Activated T-helper 17 cell treated with anti-CD3 and anti-CD28 coated beads, Interleukin-2, amount 50 U/mL, for 72 hours (primary cell): ENCODE measurements at regions not wholly inside any gene's neighbourhood (a gene's known extent, or its start where the extent isn't known, plus 50 kb on each side); places are given as distances from the start of the nearest gene placed in this dataset.

Experiments used
- ATAC-seq: fragments of 150-1000 bp; cut with Tn5 transposase; replicated peaks from 2 replicates; pipeline ENCODE4 v1.10.0; 2021; ENCODE audit warnings: mild to moderate bottlenecking, moderate library complexity
- H3K27ac Mint-ChIP-seq: one replicate; pipeline ENCODE4 v1.8.0; 2022; ENCODE audit warnings: mixed read lengths
- H3K27me3 Mint-ChIP-seq: one replicate; pipeline ENCODE4 v1.8.0; 2022; ENCODE audit warnings: mixed read lengths
- H3K36me3 Mint-ChIP-seq: one replicate; pipeline ENCODE4 v1.8.0; 2022; ENCODE audit warnings: low read depth, mild to moderate bottlenecking, mixed read lengths
- H3K4me1 Mint-ChIP-seq: one replicate; pipeline ENCODE4 v1.8.0; 2022; ENCODE audit warnings: mixed read lengths
- H3K4me3 Mint-ChIP-seq: one replicate; pipeline ENCODE4 v1.8.0; 2022; ENCODE audit warnings: mild to moderate bottlenecking, mixed read lengths
- H3K9me3 Mint-ChIP-seq: one replicate; pipeline ENCODE4 v1.8.0; 2022; ENCODE audit warnings: mixed read lengths

DNA sequence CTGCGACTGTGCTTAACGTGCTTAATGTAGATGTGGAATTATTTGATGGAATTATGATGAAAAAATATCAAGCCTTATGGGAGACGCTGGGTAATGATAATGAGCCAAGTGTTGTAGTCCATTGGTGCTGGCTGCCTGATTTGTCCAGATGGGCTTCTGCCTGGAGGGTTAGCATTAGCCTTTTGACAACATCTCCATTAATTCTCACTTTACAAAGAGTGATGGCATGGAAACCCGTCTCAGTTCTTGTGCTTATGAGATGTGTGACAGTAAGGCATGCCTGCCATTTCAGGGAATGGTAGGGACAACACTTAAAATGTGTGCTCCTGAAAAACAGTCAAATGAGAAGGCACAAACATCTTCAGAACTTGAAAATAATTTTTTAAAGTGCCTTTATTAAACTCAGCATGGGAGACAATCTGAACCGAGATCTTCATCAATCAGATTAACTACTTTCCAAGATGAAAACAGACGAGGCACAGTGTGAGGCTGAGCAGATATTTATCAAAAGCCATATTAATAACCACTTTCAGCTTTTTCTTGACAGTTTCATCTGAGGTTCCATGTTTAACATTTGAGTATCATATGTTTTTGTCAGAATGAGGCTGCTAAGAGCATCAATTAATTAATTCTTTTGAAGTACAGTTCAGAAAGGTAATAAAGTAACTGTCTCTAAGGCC, 473.1 kb downstream of the NXPH1 start:
- Mint-ChIP-seq H3K27me3 (no peaks in the 10 kb centered on the region), H3K4me1 (no peaks in the 10 kb centered on the region), H3K36me3 (no peaks in the 10 kb centered on the region), H3K4me3 (no peak overlapping the region), H3K27ac (no peak overlapping the region), H3K9me3 (no peaks in the 10 kb centered on the region)
- no peak for ATAC-seq

GRCh38 chr7:8908889-8909288, 475.5 kb downstream of the NXPH1 start:
- no peaks in the 10 kb centered on the region for H3K9me3 Mint-ChIP-seq
- no peaks in the 10 kb centered on the region for H3K4me1 Mint-ChIP-seq
- H3K36me3 Mint-ChIP-seq = no peaks in the 10 kb centered on the region
- H3K27me3 Mint-ChIP-seq = no peaks in the 10 kb centered on the region
- no peak overlapping the region for H3K27ac Mint-ChIP-seq
- H3K4me3 Mint-ChIP-seq = no peak overlapping the region
- no peak for ATAC-seq

DNA sequence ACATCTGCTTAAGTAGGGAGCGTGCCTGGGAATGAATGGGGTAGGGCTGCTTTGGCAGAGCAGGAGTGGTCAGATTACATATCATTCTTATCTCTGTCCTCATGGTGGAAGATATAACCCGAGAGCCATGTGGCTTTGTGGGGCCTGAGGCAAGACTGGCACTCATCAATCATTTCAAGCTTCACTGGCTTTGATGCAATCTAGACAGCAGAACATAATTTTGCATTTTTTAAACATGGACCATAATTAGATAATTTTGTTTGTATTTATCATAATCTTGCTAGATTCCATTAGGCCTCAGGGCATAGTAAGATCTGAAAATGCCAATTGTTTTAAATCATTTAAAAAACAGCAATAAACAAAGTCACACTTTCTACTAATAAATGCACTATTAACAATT, 480.3 kb downstream of the NXPH1 start:
- H3K4me1 Mint-ChIP-seq = no peaks in the 10 kb centered on the region
- peaks cover 5% of the 10 kb centered on the region for H3K9me3 Mint-ChIP-seq
- H3K36me3 Mint-ChIP-seq = no peaks in the 10 kb centered on the region
- no peak overlapping the region for H3K4me3 Mint-ChIP-seq
- no peaks in the 10 kb centered on the region for H3K27me3 Mint-ChIP-seq
- no peak for ATAC-seq
- H3K27ac Mint-ChIP-seq = no peak overlapping the region

DNA sequence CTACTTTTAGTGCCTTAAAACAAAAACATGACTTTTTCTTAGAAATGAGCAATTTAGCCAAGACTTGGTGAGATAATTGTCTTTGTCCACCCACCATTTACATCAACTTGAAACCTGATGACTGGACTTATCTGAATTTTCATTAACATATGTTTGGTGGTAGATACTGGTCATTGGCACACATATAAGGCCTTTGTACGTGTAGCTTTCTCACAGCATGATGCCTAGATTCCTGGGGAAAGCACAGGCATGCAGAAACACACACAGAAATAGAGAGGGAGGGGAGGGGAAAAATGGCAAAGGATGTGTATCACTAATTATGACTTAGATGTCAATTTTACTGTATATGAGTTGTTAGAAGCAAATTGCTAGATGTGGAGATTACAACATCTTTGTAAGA, 488.4 kb downstream of the NXPH1 start:
- H3K27ac Mint-ChIP-seq = no peak overlapping the region
- no peaks in the 10 kb centered on the region for H3K4me1 Mint-ChIP-seq
- no peak for ATAC-seq
- no peaks in the 10 kb centered on the region for H3K36me3 Mint-ChIP-seq
- H3K4me3 Mint-ChIP-seq = no peak overlapping the region
- no peaks in the 10 kb centered on the region for H3K27me3 Mint-ChIP-seq
- H3K9me3 Mint-ChIP-seq = peaks cover 4% of the 10 kb centered on the region

DNA sequence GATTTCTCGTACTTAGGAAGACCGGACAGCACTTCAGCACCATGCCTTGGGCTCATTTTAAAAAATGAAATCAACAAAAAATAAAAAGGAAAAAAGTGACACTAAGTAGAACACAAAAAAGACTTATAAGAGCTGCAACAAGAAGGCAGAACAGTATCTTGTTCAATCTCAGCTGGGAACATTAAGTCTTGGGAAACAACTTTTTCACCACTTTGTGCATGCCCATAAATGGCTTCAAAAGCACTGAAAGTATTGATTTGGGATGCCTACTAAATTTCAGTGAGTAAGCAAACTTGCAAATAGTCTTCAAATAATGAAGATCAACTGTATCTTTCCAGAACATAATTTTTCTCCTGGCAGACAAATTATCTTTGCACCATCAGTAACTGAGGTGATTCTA, 489.3 kb downstream of the NXPH1 start:
- H3K27ac Mint-ChIP-seq = no peak overlapping the region
- H3K9me3 Mint-ChIP-seq = peaks cover 4% of the 10 kb centered on the region
- no peaks in the 10 kb centered on the region for H3K36me3 Mint-ChIP-seq
- ATAC-seq = no peak
- H3K27me3 Mint-ChIP-seq = no peaks in the 10 kb centered on the region
- H3K4me1 Mint-ChIP-seq = no peaks in the 10 kb centered on the region
- no peak overlapping the region for H3K4me3 Mint-ChIP-seq

- H3K27ac Mint-ChIP-seq = no peak overlapping the region
- H3K9me3 Mint-ChIP-seq = peaks cover 4% of the 10 kb centered on the region
- H3K4me3 Mint-ChIP-seq = no peak overlapping the region
- no peak for ATAC-seq
- no peaks in the 10 kb centered on the region for H3K4me1 Mint-ChIP-seq
- H3K36me3 Mint-ChIP-seq = no peaks in the 10 kb centered on the region
- no peaks in the 10 kb centered on the region for H3K27me3 Mint-ChIP-seq
Measured at GRCh38 chr7:8923164-8923806, 489.9 kb downstream of the NXPH1 start.

- Mint-ChIP-seq H3K36me3 (no peaks in the 10 kb centered on the region), H3K9me3 (peaks cover 18% of the 10 kb centered on the region), H3K4me3 (no peak overlapping the region), H3K27me3 (no peaks in the 10 kb centered on the region), H3K4me1 (no peaks in the 10 kb centered on the region), H3K27ac (no peak overlapping the region)
- no peak for ATAC-seq
Measured at GRCh38 chr7:8931906-8932646, 498.7 kb downstream of the NXPH1 start.

DNA sequence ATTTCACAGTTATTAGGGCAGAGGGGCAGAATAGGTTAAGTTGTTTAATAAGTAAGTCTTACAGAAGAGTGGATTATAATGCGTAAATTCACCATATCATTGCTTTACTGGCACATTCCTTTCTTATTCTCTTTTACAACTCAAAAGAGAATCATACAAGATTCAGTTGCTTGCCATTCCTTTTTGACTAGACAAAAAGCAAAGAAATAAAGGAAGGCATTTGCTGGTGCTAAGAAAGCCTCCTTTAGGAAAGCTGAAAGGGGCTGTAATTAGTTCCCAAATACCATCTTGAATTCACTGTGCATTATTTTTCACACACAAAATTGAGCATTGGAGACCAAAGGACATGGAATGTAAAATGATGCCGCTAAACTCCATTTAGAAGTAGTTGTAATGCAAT, 499.3 kb downstream of the NXPH1 start:
- Mint-ChIP-seq H3K9me3 (peaks cover 18% of the 10 kb centered on the region), H3K4me3 (no peak overlapping the region), H3K27me3 (no peaks in the 10 kb centered on the region), H3K4me1 (no peaks in the 10 kb centered on the region), H3K27ac (no peak overlapping the region), H3K36me3 (no peaks in the 10 kb centered on the region)
- no peak for ATAC-seq

GRCh38 chr7:8937204-8937603, 503.8 kb downstream of the NXPH1 start:
- no peaks in the 10 kb centered on the region for H3K36me3 Mint-ChIP-seq
- ATAC-seq = no peak
- no peak overlapping the region for H3K4me3 Mint-ChIP-seq
- no peaks in the 10 kb centered on the region for H3K4me1 Mint-ChIP-seq
- H3K27me3 Mint-ChIP-seq = no peaks in the 10 kb centered on the region
- peaks cover 17% of the 10 kb centered on the region for H3K9me3 Mint-ChIP-seq
- H3K27ac Mint-ChIP-seq = no peak overlapping the region

DNA sequence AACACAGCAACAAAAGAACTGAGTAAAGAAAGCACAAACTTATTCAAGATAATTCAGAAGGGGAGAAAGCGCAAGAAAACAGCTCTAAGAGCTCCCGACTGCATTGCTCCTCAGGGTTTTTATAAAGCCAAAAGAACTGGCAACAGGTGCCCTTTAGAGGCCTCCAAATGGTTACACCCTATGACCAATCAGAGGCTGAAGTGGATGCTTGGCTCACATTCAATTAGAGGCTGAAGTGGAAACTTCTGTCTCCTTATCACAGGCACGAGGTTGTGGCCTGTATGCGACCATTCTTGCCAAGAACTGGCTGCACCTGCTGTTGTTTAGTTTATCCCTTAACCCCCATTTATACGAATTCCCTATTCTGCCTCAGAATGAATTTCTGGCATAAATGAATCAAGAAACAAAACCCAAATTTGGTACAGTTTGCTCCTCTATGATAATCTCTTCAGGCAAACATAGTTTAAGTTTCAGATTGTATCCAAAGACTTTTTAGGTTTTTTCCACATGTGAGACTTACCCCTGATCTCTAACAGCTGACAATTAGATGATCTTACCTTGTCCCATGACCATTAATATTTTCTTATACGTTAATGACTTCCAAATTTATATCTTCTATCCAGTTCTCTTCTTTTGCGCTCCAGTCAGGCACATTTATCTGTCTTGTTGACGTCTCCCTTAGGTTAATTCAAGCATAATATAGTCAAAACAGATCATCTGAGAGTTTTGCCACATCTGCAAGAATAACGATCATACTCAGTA, 504.8 kb downstream of the NXPH1 start:
- Mint-ChIP-seq H3K4me1 (no peaks in the 10 kb centered on the region), H3K27ac (no peak overlapping the region), H3K9me3 (peaks cover 21% of the 10 kb centered on the region), H3K36me3 (no peaks in the 10 kb centered on the region), H3K4me3 (no peak overlapping the region), H3K27me3 (no peaks in the 10 kb centered on the region)
- ATAC-seq = no peak

- H3K27ac Mint-ChIP-seq = no peak overlapping the region
- H3K4me3 Mint-ChIP-seq = no peak overlapping the region
- no peaks in the 10 kb centered on the region for H3K4me1 Mint-ChIP-seq
- H3K36me3 Mint-ChIP-seq = no peaks in the 10 kb centered on the region
- H3K9me3 Mint-ChIP-seq = peaks cover 16% of the 10 kb centered on the region
- no peaks in the 10 kb centered on the region for H3K27me3 Mint-ChIP-seq
- ATAC-seq = no peak
Measured at GRCh38 chr7:8939446-8939845, 506.0 kb downstream of the NXPH1 start.

DNA sequence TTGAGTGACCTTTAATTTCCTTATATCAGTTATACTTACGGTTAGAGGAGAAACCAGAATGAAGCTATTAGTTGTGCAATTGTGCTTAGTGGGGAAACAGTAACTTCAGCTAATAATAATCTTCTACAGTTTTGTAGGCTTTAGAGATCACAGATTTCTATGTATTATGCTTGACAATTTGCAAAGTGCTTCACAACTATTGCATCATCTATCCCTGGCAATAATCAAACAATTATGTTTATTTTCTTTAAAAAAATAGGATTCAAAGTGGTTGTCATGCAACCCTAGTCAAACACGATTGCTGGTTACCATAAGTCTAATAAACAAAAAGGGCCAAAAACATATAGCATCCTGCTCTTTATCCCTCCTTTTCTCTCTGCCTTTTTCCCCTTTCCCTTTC, 530.3 kb downstream of the NXPH1 start:
- Mint-ChIP-seq H3K27ac (no peak overlapping the region), H3K27me3 (no peaks in the 10 kb centered on the region)

GRCh38 chr7:8965177-8965576, 531.8 kb downstream of the NXPH1 start:
- H3K27ac Mint-ChIP-seq = no peak overlapping the region
- H3K4me1 Mint-ChIP-seq = no peaks in the 10 kb centered on the region
- no peaks in the 10 kb centered on the region for H3K9me3 Mint-ChIP-seq

More for the DNA sequence above, 530.3 kb downstream of the NXPH1 start:
- no peak for ATAC-seq
- no peak overlapping the region for H3K4me3 Mint-ChIP-seq
- H3K4me1 Mint-ChIP-seq = no peaks in the 10 kb centered on the region
- H3K9me3 Mint-ChIP-seq = no peaks in the 10 kb centered on the region
- no peaks in the 10 kb centered on the region for H3K36me3 Mint-ChIP-seq

DNA sequence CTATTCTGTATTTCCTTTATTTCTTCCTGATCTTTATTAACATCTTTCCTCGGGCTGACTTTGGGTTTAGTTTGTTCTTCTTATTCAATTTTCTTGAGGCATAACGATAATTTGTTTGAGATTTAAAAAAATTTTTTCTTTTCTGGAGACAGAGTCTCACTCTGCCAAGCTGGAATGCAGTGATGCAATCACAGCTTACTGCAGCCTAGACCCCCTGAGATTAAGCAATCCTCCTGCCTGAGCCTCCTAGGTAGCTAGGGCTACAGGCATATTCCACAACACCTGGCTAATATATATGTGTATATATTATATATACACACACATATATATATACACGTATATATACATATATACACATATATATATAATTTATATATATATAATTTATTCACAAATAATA, 540.2 kb downstream of the NXPH1 start:
- no peak overlapping the region for H3K4me3 Mint-ChIP-seq
- H3K27me3 Mint-ChIP-seq = no peaks in the 10 kb centered on the region
- H3K36me3 Mint-ChIP-seq = no peaks in the 10 kb centered on the region
- H3K27ac Mint-ChIP-seq = no peak overlapping the region
- no peaks in the 10 kb centered on the region for H3K4me1 Mint-ChIP-seq
- ATAC-seq = no peak
- no peaks in the 10 kb centered on the region for H3K9me3 Mint-ChIP-seq

More at GRCh38 chr7:8965177-8965576, 531.8 kb downstream of the NXPH1 start:
- H3K36me3 Mint-ChIP-seq = no peaks in the 10 kb centered on the region
- no peaks in the 10 kb centered on the region for H3K27me3 Mint-ChIP-seq
- no peak for ATAC-seq
- no peak overlapping the region for H3K4me3 Mint-ChIP-seq
